Femur (tissue), 1 donor: ENCODE measurements at regions not wholly inside any gene's neighbourhood (a gene's known extent, or its start where the extent isn't known, plus 50 kb on each side); places are given as distances from the start of the nearest gene placed in this dataset.
"Not testable (repeated sequence)": the region's sequence is repeated elsewhere in the genome, so short reads cannot be mapped to it uniquely, and the experiment has no call there.

Experiments
- DNase-seq: peaks from one replicate; pipeline ENCODE4 v3.0.0-alpha.2; 2017

DNA sequence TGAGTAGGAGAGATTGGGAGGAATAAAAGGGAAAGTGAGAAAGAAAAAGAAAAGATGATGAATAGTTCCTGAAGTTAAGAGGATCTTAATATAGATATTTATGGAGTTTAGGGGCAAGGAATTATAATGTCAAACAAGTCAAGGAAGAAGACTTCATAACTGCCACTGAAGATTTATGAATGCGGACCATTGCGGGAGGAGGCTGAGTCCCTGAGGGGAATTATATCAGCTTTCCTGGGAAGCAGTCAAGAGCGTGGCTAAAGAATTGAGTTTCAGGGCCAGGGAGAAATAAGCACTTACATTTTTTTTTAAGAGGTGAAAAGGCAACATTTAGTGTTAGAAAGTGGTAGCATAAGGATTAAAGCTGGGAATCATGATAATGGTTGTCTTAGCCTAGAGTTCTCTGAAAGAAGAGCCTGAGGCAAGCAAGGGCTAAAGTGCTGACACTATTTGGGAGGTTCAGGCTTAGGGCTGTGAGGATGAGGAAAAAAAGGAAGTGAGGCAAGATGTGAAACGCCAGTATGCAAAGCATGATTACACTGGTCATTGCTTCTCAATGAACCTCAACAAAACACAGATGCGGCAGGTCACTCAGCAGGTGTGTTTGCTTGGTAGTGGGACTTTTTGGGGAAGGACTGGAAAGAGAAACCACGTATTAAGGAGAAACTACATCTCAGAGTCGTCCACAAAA is 217.1 kb downstream of the SLC4A3 start:
- DNase-seq = no peak

DNA sequence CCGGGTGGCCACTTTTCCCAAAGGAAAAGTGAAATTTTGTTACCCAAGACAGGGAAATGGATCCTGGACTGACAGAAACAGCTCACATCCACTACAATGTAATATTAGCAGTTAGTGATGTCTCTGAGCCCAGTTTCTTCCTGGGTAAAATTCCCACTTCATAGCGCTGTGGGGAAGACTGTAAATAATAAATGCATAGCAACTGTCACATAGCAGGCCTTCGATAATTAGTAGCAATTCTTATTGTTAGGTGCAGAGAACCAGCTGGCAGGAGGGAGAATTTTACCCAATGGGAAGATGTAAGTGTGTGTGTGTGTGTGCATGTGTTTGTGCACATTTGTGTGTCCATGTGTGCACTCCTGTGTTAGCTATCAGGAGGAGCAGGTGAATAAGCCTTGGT is 221.5 kb downstream of the SLC4A3 start:
- no peak for DNase-seq

DNA sequence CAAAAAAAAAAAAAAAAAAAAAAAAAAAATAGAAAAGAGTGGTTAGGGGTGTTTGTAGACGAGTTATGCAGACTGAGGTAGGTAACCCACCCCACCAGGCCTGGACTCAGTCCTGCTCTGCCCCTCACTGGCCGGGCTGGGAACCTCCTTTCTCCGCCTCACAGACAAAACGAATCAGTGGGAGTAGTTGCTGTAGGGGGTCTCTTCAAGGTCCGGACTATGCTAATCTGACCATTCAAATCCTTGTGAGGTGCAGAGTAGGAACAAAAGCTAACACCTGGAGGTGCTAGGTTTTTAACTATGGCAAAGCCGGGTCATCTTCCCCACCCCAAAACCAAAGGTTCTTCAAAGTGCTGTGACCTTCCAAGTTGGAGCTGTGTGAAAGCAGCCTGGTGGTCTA is 223.7 kb downstream of the SLC4A3 start:
- DNase-seq = no peak

DNA sequence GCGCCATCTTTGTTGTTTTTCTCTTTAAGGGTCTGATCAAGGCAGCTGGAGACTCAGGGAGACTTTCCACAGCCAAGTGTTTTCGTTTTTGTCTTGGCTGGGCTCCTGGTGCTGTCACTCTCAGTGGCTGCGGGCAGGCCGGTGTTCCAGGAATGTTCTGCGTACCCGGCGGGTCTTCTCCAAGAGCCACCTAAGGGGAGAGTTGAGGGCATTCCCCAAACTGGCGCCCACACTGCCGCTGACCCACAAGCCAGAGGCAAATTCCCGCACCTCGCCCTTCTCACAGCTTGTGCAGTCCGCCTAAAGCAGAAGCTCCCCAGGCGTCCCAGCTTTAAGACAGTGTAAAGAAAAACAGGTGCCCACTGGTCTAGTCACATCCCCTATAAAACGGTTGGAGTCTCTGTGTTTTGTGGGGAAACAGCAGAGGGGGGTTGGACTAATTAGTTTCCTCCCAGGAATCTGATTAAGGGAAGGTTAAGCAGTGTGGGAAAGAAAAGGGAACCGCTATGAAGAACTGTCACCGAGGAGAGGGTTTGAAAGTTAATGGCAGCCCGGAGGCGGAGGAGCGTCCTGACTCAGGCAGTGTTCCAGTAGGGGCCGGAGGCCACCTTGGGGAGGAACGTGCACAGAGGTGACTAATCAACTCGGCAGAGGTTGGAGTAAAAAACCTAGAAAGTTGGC is 224.5 kb downstream of the SLC4A3 start:
- peak; percentile 33 for DNase-seq

DNA sequence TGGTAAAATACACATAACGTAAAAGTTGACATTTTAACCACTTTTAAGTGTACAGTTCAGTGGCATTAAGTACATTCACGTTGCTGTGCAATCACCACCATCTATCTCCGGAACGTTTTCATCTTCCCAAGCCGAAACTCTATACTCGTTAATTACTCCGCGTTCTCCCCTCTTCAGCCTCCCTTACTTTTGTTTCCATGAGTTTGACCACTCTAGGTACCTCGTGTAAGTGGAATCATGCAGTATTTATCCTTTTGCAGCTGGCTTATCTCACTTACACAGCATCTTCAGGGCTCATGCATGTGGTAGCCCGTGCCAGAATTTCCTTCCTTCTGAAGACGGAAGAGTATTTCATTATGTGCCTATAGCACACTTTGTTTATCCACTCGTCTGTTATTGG is 225.2 kb downstream of the SLC4A3 start:
- DNase-seq = no peak

DNA sequence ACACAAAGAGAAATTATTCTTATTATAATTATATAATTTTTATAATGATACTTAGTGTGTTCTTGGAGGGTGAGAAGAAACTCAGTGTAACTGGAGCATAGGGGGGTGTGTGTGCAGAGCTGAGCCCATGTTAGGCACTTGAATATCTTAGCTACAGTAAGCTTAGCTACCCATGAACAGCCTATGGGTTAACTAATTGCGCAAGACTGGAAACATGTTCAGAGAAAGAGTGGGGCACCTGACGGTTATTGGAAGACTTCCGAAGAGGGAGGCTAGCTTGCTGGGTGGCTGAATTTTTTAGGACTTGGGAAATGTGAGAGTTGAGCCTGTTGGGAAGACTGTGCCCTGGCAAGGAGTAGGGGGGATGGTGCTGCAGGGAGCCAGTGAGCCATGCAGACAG is 229.2 kb downstream of the SLC4A3 start:
- no peak for DNase-seq

DNA sequence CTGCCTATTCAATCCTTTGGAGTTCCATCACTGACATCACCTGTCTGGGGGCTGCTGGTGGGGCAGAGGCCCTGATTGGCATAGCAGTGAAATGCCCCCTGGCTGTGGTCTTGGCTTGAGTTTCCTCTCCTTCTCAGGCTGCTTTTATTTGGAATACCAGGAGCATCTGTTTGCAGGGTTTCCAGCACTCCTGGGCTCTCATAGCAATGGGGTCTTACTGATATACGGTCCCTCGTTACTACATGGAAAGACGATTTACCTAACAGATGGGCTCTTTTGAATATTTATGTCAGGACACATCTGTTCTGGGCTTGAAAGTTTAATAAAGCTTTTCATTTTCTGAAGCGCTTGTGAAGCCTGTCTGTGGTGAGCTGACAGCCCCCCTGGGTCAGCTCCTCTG is 230.3 kb downstream of the SLC4A3 start:
- no peak for DNase-seq

DNA sequence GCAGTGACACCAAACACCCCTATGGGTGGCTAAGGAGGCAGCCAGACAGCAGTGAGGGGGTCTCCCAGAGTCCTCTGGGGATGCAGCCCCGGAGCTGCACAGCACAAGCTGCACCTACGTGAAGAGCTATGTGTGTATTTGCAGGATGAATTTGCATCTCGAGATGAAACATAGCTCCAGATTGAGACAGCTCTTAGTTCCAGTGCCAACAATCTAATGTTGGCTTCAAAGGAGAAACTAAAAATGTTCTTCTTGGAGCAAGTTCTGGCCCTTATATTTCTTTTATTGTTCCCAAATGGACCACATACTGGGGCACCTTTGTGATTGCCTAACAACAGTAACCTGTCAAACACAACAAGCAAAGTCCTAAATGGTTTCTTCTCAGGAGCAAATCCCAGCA is 233.9 kb downstream of the SLC4A3 start:
- DNase-seq = no peak

DNA sequence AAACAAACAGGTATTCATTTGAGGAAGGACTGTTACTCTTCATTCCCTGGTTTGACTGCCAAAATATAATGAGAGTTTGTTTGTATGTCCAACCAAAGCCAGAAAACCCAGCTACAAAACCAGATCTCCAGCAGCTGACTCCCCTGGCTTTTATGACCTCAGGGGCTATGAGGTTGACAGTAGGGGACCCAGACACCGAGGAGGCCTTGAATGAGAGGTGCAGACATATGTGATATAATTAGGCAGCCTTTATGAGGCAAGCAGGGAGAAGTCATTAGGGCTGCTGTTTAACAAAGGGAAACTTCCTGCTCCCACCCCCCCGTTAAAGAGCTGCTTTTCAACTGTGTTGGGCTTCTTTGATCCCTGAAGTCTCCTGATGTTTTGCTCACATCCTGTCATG is 236.7 kb downstream of the SLC4A3 start:
- DNase-seq = no peak

DNA sequence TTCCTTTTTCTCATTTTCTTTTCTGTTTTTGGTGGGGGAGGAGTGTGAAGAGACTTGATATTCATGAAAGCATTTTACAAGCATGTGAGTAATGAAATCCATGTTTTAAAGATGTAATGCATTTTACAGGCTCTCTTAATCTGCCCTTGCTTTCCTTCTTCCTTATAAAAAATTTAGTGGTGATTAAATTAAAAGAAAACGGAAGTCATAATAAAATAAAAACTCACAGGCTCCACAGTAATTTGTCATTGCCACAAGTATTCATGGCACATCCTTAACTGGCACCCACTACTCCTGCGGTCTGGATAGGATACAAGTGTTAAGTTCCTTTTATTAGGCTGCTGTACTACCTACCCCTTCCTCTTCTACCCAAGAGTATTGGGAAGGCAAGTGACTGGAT is 241.2 kb downstream of the SLC4A3 start:
- DNase-seq = no peak

DNA sequence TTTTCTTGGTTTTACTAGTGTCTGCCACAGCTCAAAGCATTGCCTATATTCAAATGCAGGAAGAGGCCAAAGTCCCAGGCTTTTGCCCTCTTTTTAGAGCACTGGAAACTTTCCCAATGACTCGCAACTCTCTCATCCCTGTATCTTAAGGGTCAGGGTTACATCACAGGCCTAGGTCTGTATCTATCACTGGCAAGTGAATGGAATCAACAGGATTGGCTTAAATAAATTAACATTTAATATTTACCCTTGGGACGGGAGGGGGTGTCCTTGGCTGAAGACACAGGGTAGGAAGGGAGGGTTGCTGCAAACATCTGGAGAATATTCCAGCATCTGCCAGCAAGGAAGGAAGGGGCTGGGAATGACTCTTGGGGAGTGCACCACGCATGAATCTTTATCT is 242.6 kb downstream of the SLC4A3 start:
- no peak for DNase-seq

DNA sequence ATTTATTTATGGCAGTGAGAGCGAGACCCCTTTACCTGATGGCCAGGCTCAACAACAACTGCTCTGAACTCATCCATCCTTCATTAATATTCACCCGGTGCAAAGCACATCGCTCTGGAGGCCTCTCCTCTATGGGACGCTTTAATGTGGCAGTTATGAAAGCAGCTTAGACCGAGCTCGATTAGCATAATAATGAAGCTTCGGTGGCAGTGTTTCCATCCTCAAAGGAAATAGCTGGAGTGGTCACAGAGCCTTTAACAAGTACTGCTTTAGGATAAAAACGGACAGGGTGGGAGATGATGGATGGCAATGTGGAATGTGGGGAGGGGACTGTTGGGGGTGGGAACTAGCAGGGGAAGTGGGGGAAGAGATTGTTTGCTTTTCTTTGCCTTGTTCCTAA is 243.9 kb downstream of the SLC4A3 start:
- DNase-seq = no peak

DNA sequence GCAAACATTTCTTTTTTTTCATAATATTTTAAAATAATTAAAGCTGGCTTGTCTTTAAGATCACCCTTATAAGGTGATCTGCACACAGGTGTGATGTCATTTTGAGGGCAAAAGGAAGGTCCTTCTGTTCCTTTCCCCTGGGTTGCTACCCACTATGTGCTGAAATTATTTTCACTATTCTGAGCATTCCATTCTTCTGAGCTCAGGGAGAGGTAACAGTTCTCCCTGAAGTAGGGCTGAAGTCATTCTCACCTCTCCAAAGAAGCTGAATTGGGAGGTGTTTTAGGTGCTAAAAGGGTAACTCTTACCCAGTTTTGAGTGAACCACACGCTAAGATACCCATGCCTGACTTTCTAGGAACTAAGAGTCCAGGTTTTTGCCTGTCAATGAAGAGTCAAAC is 247.6 kb downstream of the SLC4A3 start:
- DNase-seq = no peak

DNA sequence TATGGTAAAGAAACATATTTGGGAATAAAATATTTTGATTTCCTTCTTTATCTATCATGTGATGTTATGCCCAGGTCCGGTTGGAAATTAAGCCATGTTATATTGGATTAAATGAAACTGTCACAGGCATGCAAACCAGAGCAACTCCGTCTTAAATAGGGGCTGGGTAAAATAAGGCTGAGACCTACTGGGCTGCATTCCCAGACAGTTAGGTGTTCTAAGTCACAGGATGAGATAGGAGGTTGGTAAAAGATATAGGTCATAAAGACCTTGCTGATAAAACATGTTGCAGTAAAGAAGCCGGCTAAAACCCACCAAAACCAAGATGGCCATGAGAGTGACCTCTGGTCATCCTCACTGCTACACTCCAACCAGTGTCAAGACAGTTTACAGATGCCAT is 248.6 kb downstream of the SLC4A3 start:
- not testable (repeated sequence) for DNase-seq

DNA sequence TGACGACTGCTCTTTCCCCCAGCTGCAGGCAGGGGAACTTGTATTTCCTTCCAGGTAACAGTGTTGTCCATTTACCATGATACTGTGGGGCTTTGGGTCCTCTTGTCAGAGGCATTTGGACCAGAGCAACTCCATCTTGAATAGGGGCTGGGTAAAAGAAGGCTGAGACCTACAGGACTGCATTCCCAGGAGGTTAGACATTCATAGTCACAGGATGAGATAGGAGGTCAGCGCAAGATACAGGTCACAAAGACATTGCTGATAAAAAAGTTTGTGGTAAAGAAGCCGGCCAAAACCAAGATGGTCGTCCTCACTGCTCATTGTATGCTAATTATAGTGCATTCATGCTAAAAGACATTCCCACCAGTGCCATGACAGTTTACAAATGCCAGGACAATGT is 249.5 kb downstream of the SLC4A3 start:
- no peak for DNase-seq

DNA sequence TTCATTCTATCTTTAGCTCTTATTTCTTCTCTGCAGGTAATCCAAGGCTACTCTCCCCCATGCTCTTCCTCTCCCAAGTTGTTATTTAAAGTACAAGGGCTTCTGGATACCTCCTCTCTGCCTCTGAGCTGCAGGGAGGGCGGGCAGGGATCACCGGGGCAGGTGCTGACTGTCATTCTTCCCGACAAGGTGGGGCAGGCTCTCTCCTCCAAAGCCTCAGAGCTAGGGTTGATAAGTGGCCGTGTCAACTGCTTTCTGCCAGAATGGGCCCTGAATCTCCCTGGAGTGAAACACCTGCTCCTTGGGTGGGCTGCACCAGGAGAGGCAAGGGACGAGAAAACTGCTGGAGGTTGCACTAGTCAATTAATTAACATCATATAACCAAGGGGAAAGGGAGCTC is 250.3 kb downstream of the SLC4A3 start:
- DNase-seq = no peak

DNA sequence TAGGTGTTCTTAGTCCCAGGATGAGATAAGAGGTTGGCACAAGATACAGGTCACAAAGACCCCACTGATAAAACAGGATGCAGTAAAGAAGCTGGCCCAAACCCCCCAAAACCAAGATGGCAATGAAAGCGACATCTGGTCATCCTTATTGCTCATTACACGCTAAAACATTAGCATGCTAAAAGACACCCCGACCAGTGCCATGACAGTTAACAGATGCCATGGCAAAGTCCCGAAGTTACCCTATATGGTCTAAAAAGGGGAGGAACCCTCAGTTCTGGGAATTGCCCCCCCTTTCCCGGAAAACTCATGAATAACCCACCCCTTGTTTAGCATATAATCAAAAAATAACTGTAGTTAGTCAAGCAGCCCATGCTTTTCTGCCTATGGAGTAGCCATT is 251.1 kb downstream of the SLC4A3 start:
- no peak for DNase-seq

DNA sequence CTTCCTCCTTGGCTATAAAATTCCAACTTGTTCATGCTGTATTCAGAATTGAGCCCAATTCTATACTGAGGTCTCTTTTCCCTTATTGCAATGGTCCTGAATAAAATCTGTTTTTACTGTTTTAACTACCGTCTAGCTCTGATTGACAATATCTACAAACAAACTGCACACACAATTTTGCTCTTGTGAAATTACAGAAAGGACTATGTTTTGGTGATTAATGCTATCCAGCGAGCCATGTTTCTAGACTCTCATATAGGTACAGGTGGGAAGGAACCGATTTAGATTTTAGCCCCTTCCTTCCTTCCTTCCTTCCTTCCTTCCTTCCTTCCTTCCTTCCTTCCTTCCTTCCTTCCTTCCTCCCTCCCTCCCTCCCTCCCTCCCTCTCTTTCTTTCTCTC is 254.4 kb downstream of the SLC4A3 start:
- no peak for DNase-seq

DNA sequence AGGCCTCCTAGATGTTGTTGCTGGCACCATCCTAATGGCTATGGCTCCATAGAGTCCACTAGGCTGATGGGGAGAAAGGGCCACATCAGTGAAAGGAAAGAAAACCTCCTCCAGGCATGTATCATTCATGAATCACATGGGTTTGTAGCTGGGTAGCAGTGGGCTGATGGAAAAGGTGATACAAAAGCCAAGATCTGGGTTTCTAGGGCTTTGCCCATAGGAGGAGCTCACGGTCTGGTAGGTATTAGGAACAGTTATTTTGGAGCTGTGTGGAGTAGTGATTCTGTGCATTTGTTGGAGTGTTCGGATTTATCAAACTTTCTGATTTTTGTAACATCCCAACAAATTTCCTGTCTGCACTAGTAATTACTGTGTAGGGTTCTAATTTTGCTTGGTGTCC is 259.2 kb downstream of the SLC4A3 start:
- DNase-seq = no peak

DNA sequence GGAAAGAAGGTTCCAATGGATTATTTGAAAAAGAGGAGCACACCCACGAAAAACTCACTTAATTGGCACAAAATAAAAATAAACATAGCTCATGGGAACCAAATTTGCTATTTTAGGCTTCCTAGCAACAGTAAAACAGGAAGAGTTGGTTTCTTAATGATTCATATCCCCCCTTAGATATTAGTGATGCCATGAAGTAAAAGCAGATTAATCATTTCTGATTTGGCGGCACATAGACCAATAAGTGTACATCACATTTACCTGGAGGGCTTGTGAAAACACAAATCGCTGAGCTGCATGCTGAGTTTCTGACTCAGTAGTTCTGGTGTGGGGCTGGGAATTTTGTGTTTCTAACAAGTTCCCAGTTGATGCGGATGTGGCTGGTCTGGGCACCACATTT is 260.4 kb downstream of the SLC4A3 start:
- DNase-seq = no peak

DNA sequence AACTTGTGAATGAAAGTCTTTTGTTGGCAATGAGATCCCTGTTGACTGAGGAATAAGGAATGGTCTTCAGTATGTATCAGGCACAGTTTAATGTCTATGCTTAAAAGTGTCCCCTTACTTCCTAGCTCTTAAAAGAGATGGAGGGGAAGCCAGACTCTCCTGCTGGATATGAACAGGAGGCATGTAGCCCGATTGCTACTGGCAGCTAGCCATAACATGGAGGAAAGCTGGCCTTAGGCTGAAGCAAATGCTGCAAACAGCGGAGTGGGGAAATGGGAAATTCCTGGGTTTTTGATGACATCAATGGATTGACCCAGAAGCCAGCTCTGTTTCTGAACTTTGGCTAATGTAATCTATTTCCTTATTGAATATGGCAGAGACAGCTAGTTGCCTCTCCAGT is 266.1 kb downstream of the SLC4A3 start:
- no peak for DNase-seq

DNA sequence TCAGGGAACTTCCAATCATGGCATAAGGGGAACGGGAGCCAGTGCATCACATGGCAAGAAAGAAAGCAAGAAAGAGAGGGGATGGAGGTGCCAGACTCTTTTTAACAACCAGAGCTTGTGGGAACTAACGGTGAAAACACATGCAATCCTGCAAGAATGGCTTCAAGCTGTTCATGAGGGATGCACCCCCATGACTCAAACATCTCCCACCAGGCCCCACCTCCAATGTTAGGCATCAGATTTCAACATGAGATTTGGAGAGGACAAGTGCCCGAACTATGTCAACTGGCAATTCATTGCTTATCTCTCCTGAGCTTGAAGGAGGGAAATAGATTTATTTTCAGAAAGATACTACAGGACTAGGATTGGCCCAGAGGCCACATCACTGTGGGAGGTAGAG is 270.0 kb downstream of the SLC4A3 start:
- no peak for DNase-seq

DNA sequence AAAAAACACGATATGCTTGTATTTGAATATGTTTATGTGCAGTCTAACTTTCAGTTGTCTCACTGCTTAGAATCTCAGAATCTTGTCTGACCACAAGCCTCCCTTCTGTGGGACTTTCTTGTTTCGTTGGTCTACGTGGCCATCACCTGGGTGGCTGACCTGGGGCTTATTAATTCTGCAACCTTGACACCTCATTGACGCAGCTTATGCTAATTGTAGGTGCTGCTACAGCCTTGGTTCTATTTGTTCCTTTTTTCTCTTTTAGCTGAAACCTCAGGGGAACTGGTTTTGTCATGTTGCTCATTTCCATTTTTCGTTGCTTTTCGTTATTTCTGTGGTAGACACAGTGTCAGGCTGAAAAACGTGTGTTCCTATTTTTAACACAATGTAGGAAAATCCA is 273.7 kb downstream of the SLC4A3 start:
- DNase-seq = no peak

DNA sequence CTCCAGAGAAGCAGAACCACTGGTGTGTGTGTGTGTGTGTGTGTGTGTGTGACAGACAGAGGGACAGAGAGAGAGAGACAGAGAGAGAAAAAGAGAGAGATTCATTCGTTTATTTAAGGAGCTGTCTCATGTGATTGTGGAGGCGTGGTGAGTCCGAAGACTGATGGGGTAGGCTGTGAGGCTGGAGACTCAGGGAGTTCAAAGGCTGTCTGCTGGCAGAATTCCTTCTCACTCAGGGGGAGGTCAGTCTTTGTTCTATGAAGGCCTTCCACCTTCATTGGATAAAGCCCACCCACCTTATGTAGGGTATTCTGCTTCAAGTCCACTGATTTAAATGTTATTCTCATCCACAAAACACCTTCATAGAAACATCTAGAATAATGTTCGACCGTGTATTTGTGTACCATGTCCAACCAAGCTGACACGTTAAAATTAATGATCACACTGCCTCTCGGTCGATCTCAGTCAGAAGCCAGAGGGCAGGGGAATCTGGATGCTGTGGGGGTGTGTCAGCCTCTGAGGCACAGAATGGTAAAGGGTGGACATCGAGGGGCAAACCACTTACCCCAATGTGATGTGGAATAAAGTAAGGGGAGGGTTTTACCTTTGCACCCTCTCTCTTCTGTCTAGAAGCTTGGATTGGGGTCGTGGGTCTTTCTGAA is 275.6 kb downstream of the SLC4A3 start:
- no peak for DNase-seq

DNA sequence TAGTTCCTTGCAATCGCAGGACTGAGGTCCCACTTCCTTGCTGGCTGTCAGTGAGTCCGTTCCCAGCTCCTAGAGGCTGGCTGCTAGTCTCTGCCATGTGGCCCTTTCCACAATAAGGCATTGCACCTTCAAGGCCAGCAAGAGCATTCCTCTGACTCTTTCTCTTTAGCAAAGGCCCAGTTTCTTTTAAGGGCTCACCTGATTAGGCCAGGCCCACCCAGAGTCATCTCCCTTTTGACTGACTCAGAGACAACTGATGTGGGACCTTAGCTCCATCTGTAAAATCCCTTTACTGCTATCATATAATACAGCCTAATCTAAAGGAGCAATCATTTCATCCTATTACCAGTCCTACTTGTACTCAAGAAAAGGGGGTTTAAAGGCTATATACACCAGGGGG is 278.2 kb downstream of the SLC4A3 start:
- DNase-seq = no peak
